Neural cell (in vitro differentiated cells): ENCODE measurements at regions not wholly inside any gene's neighbourhood (a gene's known extent, or its start where the extent isn't known, plus 50 kb on each side); places are given as distances from the start of the nearest gene placed in this dataset.

Experiments used
- H2AFZ ChIP-seq: fragments of 200-600, 300-800 bp; sonication (generic), shearing (Covaris generic); 2 replicates; pipeline ENCODE4 v1.6.0; 2014; ENCODE audit warnings: low read depth, mild to moderate bottlenecking, antibody characterized with exemption, low read length, moderate library complexity
- H3F3A ChIP-seq: fragments of 200-600 bp; shearing (Covaris generic); 2 replicates; pipeline ENCODE4 v1.6.1; 2016; ENCODE audit warnings: mild to moderate bottlenecking, moderate library complexity, mixed read lengths, antibody characterized with exemption, low read length; ENCODE audit not compliant: insufficient read depth, poor library complexity, severe bottlenecking
- H3K27ac ChIP-seq: fragments of 200-600, 300-800 bp; sonication (generic), shearing (Covaris generic); 2 replicates; pipeline ENCODE4 v1.5.1; 2014; ENCODE audit warnings: mild to moderate bottlenecking, low read length, moderate library complexity
- H3K27me3 ChIP-seq: fragments of 300-800, 200-600 bp; sonication (generic), shearing (Covaris generic); 2 replicates; pipeline ENCODE4 v1.6.0; 2014; ENCODE audit warnings: mild to moderate bottlenecking, low read depth, low read length, moderate library complexity; ENCODE audit not compliant: insufficient read depth
- H3K36me3 ChIP-seq: fragments of 300-800, 200-600 bp; sonication (generic), shearing (Covaris generic); 2 replicates; pipeline ENCODE4 v1.5.1; 2014; ENCODE audit warnings: mild to moderate bottlenecking, antibody characterized with exemption, low read length, moderate library complexity; ENCODE audit not compliant: insufficient read depth
- H3K4me2 ChIP-seq: fragments of 300-800, 200-600 bp; sonication (generic), shearing (Covaris generic); 2 replicates; pipeline ENCODE4 v1.6.0; 2014; ENCODE audit warnings: mild to moderate bottlenecking, low read length
- H3K4me3 ChIP-seq: fragments of 300-800, 200-600 bp; sonication (generic), shearing (Covaris generic); 2 replicates; pipeline ENCODE4 v1.5.1; 2014; ENCODE audit warnings: mild to moderate bottlenecking, low read length, moderate library complexity
- H3K79me2 ChIP-seq: fragments of 200-600 bp; shearing (Covaris generic); replicated peaks from 2 replicates; pipeline ENCODE4 v1.6.0; 2014; ENCODE audit warnings: mild to moderate bottlenecking, low read length, moderate library complexity; ENCODE audit not compliant: insufficient read depth
- H3K9ac ChIP-seq: fragments of 300-800, 200-600 bp; sonication (generic), shearing (Covaris generic); 2 replicates; pipeline ENCODE4 v1.6.1; 2016; ENCODE audit warnings: mild to moderate bottlenecking, low read length, mixed read lengths
- H3K9me2 ChIP-seq: fragments of 200-600 bp; shearing (Covaris generic); 2 replicates; pipeline ENCODE4 v1.6.1; 2016; ENCODE audit warnings: mild to moderate bottlenecking, low read length, mixed read lengths; ENCODE audit not compliant: insufficient read depth
- H3K9me3 ChIP-seq: fragments of 200-600, 300-800 bp; sonication (generic), shearing (Covaris generic); 2 replicates; pipeline ENCODE4 v1.6.1; 2016; ENCODE audit warnings: mild to moderate bottlenecking, mixed run types, low read length, moderate library complexity, mixed read lengths
- H4K20me1 ChIP-seq: fragments of 200-600 bp; shearing (Covaris generic); 2 replicates; pipeline ENCODE4 v1.6.1; 2016; ENCODE audit warnings: mild to moderate bottlenecking, mixed run types; ENCODE audit not compliant: insufficient read depth
- CTCF ChIP-seq: fragments of 450-650 bp; IDR thresholded peaks from 2 replicates; pipeline ENCODE4 v1.5.1; 2014; ENCODE audit warnings: antibody characterized with exemption, mild to moderate bottlenecking, moderate library complexity; ENCODE audit not compliant: poor library complexity, severe bottlenecking
- EP300 ChIP-seq: fragments of 450-650 bp; conservative IDR thresholded peaks from 2 replicates; pipeline ENCODE4 v1.6.1; 2014; ENCODE audit warnings: antibody characterized with exemption, mild to moderate bottlenecking, moderate library complexity; ENCODE audit not compliant: poor library complexity, severe bottlenecking
- EZH2 ChIP-seq: fragments of 200-600, 300-800 bp; shearing (Covaris generic), sonication (generic); IDR thresholded peaks from 2 replicates; pipeline ENCODE4 v1.6.1; 2014; ENCODE audit warnings: antibody characterized with exemption, low read length, borderline replicate concordance, mild to moderate bottlenecking; ENCODE audit not compliant: insufficient read depth, poor library complexity, severe bottlenecking
- MXI1 ChIP-seq: fragments of 450-650 bp; conservative IDR thresholded peaks from 2 replicates; pipeline ENCODE4 v1.6.1; 2014; ENCODE audit warnings: antibody characterized with exemption, mild to moderate bottlenecking; ENCODE audit not compliant: poor library complexity, severe bottlenecking
- POLR2AphosphoS5 ChIP-seq: IDR thresholded peaks from 2 replicates; pipeline ENCODE4 v1.6.1; 2012
- RAD21 ChIP-seq: fragments of 450-650 bp; conservative IDR thresholded peaks from 2 replicates; pipeline ENCODE4 v1.6.1; 2014; ENCODE audit warnings: antibody characterized with exemption, mild to moderate bottlenecking, moderate library complexity
- REST ChIP-seq: IDR thresholded peaks from 2 replicates; pipeline ENCODE4 v1.6.1; 2012; ENCODE audit warnings: borderline replicate concordance
- SMC3 ChIP-seq: fragments of 450-650 bp; conservative IDR thresholded peaks from 2 replicates; pipeline ENCODE4 v1.6.1; 2014; ENCODE audit warnings: antibody characterized with exemption, mild to moderate bottlenecking, moderate library complexity; ENCODE audit not compliant: poor library complexity
- TAF1 ChIP-seq: IDR thresholded peaks from 2 replicates; pipeline ENCODE4 v1.6.1; 2012; ENCODE audit warnings: low read depth

- Histone ChIP-seq H3K36me3 (no peaks in the 10 kb centered on the region), H3K27me3 (no peaks in the 10 kb centered on the region), H3K27ac (no peak overlapping the region), H2AFZ (no peak overlapping the region), H3K4me2 (no peak overlapping the region), H3K9me2 (no peaks in the 10 kb centered on the region), H3K9me3 (no peaks in the 10 kb centered on the region), H3K4me3 (no peak overlapping the region), H3K79me2 (no peaks in the 10 kb centered on the region), H4K20me1 (no peaks in the 10 kb centered on the region), H3K9ac (no peak overlapping the region), H3F3A (no peaks in the 10 kb centered on the region)
- TF ChIP-seq TAF1, result no peak
- TF ChIP-seq REST, result no peak
- no peak for TF ChIP-seq MXI1
- TF ChIP-seq CTCF, result no peak
- no peak for TF ChIP-seq EP300
- TF ChIP-seq RAD21, result no peak
- TF ChIP-seq SMC3, result no peak
- TF ChIP-seq EZH2, result no peak
- TF ChIP-seq POLR2AphosphoS5, result no peak
Observed at GRCh38 chr12:85714425-85714824, 121.8 kb downstream of the RASSF9 start.

GRCh38 chr12:85720308-85721033 is 115.7 kb downstream of the RASSF9 start:
- H3F3A ChIP-seq, result no peaks in the 10 kb centered on the region

More at GRCh38 chr12:85720308-85721033, 115.7 kb downstream of the RASSF9 start:
- Histone ChIP-seq H3K9me3 (no peaks in the 10 kb centered on the region), H3K79me2 (no peaks in the 10 kb centered on the region), H3K27me3 (no peaks in the 10 kb centered on the region), H2AFZ (no peak overlapping the region), H3K27ac (no peak overlapping the region), H4K20me1 (no peaks in the 10 kb centered on the region), H3K36me3 (no peaks in the 10 kb centered on the region), H3K9ac (no peak overlapping the region), H3K9me2 (no peaks in the 10 kb centered on the region), H3K4me3 (no peak overlapping the region), H3K4me2 (no peak overlapping the region)
- TF ChIP-seq POLR2AphosphoS5, result no peak
- TF ChIP-seq RAD21, result no peak
- no peak for TF ChIP-seq CTCF
- TF ChIP-seq EZH2, result no peak
